SHP77 (cell line): ENCODE measurements at regions not wholly inside any gene's neighbourhood (a gene's known extent, or its start where the extent isn't known, plus 50 kb on each side); places are given as distances from the start of the nearest gene placed in this dataset.

ENCODE experiments used
- DNase-seq, 2 experiments: peaks; one replicate each; lab custom pipeline; 2025; lab: John Stamatoyannopoulos, UW

- DNase-seq = no peak
These were observed 67.5 kb upstream of the LINC01488 start for GRCh38 chr11:69413993-69414392.

GRCh38 chr11:69414773-69415187 lies 66.7 kb upstream of the LINC01488 start:
- DNase-seq = no peak

- no peak for DNase-seq
These were observed 65.9 kb upstream of the LINC01488 start for GRCh38 chr11:69415411-69416142.

GRCh38 chr11:69416143-69416515 lies 65.3 kb upstream of the LINC01488 start:
- no peak for DNase-seq

GRCh38 chr11:69416762-69417698 lies 64.4 kb upstream of the LINC01488 start:
- no peak for DNase-seq

GRCh38 chr11:69417699-69418085 lies 63.8 kb upstream of the LINC01488 start:
- no peak for DNase-seq

GRCh38 chr11:69418576-69419296 lies 62.7 kb upstream of the LINC01488 start:
- no peak for DNase-seq

- no peak for DNase-seq
These were observed 61.6 kb upstream of the LINC01488 start for GRCh38 chr11:69419662-69420395.

GRCh38 chr11:69422645-69423044 lies 58.8 kb upstream of the LINC01488 start:
- DNase-seq = no peak

GRCh38 chr11:69423181-69423580 lies 58.3 kb upstream of the LINC01488 start:
- DNase-seq = no peak

- no peak for DNase-seq
These were observed 57.7 kb upstream of the LINC01488 start for GRCh38 chr11:69423611-69424385.

GRCh38 chr11:69424748-69425147 lies 56.7 kb upstream of the LINC01488 start:
- DNase-seq = no peak

GRCh38 chr11:69425444-69425843 lies 56.0 kb upstream of the LINC01488 start:
- DNase-seq = peak in 1 of 2 experiments; percentile 19

GRCh38 chr11:69425895-69426544 lies 55.4 kb upstream of the LINC01488 start:
- DNase-seq = no peak

GRCh38 chr11:69427337-69427736 lies 54.1 kb upstream of the LINC01488 start:
- no peak for DNase-seq

GRCh38 chr11:69427906-69428880 lies 53.3 kb upstream of the LINC01488 start:
- no peak for DNase-seq

GRCh38 chr11:69429716-69430491 lies 51.6 kb upstream of the LINC01488 start:
- DNase-seq = no peak

GRCh38 chr11:69430566-69430965 lies 50.9 kb upstream of the LINC01488 start:
- DNase-seq = no peak
